Breast epithelium (tissue), 3 donors: ENCODE measurements at regions not wholly inside any gene's neighbourhood (a gene's known extent, or its start where the extent isn't known, plus 50 kb on each side); places are given as distances from the start of the nearest gene placed in this dataset.

Experiments
- CTCF ChIP-seq, 3 donors: fragments of 450-650 bp; IDR thresholded peaks; one replicate each; pipeline ENCODE4 v1.5.1; 2016 to 2017; ENCODE audit warnings: antibody characterized with exemption in 3 of 3, mild to moderate bottlenecking in 3 of 3, moderate library complexity in 3 of 3
- POLR2A ChIP-seq: fragments of 450-650 bp; IDR thresholded peaks from one replicate; pipeline ENCODE4 v1.6.1; 2016; ENCODE audit warnings: antibody characterized with exemption, mild to moderate bottlenecking, moderate library complexity
- POLR2AphosphoS5 ChIP-seq, 3 donors: sonication (generic); formaldehyde crosslinking; IDR thresholded peaks; one replicate each; pipeline ENCODE4 v1.6.1; 2017; ENCODE audit warnings: antibody characterized with exemption in 3 of 3

GRCh38 chr3:117255736-117256135 lies 546.2 kb downstream of the TUSC7 start:
- no peak for TF ChIP-seq CTCF (IDR thresholded peaks at IDR 0.05)
- TF ChIP-seq POLR2A: no peak
- TF ChIP-seq POLR2AphosphoS5 (IDR thresholded peaks at IDR 0.05): no peak
